ENCODE measurements at regions not wholly inside any gene's neighbourhood (a gene's known extent, or its start where the extent isn't known, plus 50 kb on each side); places are given as distances from the start of the nearest gene placed in this dataset.

DNA sequence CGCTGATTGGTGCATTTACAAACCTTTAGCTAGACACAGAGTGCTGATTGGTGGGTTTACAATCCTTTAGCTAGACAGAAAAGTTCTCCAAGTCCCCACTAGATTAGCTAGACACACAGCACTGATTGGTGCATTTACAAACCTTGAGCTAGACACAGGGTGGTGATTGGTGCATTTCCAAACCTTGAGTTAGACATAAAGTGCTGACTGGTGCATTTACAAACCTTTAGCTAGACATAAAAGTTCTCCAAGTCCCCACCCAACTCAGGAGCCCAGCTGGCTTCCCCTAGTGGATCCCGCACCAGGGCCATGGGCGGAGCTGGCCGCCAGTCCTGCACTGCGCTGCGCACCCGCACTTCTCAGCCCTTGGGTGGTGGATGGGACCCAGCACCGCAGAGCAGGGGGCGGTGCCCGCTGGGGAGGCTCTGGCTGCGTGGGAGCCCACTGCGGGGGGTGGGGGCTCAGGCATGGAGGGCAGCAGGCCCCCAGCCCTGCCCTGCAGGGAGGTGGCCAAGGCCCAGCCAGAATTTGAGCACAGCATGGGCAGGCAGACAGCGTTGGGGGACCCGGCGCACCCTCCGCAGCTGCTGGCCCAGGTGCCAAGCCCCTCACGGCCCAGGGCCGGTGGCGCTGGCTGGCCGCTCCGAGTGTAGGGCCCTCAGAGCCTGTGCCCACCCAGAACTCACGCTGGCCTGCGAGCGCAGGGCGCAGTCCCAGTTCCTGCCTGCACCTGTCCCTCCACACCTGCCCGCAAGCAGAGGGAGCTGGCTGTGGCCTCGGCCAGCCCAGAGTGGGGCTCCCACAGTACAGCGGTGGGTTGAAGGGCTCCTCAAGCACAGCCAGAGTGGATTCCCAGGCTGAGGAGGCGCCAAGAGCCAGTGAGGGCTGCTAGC is 608.9 kb upstream of the LCORL start:
- Histone ChIP-seq H3K27ac (no peak overlapping the region), H3K9me3 (no peaks in the 10 kb centered on the region), H3K27me3 (no peaks in the 10 kb centered on the region), H3K4me1 (no peaks in the 10 kb centered on the region), H3K4me3 (no peak overlapping the region), H3K36me3 (replicated peaks in 1 of 2; ENCODE audit: insufficient read depth in 1 of 2, low read depth in 2 of 2) (no peaks in the 10 kb centered on the region)
- 82 to 87% methylated on average over 3 to 15 of the region's 29 CpGs for WGBS, 2 donors
- TF ChIP-seq, protein P1, sequence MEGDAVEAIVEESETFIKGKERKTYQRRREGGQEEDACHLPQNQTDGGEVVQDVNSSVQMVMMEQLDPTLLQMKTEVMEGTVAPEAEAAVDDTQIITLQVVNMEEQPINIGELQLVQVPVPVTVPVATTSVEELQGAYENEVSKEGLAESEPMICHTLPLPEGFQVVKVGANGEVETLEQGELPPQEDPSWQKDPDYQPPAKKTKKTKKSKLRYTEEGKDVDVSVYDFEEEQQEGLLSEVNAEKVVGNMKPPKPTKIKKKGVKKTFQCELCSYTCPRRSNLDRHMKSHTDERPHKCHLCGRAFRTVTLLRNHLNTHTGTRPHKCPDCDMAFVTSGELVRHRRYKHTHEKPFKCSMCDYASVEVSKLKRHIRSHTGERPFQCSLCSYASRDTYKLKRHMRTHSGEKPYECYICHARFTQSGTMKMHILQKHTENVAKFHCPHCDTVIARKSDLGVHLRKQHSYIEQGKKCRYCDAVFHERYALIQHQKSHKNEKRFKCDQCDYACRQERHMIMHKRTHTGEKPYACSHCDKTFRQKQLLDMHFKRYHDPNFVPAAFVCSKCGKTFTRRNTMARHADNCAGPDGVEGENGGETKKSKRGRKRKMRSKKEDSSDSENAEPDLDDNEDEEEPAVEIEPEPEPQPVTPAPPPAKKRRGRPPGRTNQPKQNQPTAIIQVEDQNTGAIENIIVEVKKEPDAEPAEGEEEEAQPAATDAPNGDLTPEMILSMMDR (IDR thresholded peaks at IDR 0.05), result no peak
- no peak for TF ChIP-seq POLR2A (IDR thresholded peaks at IDR 0.05)
- intact Hi-C loops (cut with DNase I), result no loop called here
- ATAC-seq (no peak), DNase-seq (no peak)

DNA sequence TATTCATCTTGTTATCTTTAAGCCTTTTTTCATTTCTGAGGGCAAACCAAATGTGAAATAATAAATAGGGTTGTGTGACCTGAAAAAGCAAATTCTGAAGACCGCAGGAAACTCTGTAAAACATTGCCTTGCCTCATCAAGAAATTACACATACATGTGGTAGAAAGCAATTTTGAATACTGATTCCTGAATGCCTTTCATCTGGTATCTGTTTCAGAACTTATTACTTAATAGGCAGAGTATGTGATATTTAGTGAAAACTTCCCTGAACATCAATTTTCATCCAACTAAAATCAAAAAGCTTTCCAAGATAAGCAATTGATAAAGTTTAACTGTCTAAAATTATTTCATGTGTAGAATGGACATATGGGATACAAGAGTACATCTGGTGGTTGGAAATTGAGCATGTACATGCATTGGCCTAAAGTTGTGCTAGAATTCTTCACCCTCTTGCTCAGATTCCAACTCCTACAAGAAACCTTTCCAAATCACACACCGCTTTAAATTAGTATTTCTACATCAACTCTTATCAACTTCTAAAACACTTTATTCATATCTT is 606.0 kb upstream of the LCORL start:
- ATAC-seq (no peak), DNase-seq (no peak)
- no peaks in the 10 kb centered on the region for H3K27me3 ChIP-seq
- intact Hi-C loops (cut with DNase I), result no loop called here
- 63 to 72% methylated on average over 2 of the region's 2 CpGs for WGBS, 2 donors
- H3K4me3 ChIP-seq, result no peak overlapping the region
- H3K9me3 ChIP-seq, result no peaks in the 10 kb centered on the region
- no peaks in the 10 kb centered on the region for H3K36me3 ChIP-seq (replicated peaks in 1 of 2; ENCODE audit: insufficient read depth in 1 of 2, low read depth in 2 of 2)
- TF ChIP-seq, protein P1 (IDR thresholded peaks at IDR 0.05), result no peak
- no peak for TF ChIP-seq POLR2A (IDR thresholded peaks at IDR 0.05)
- H3K27ac ChIP-seq, result no peak overlapping the region
- H3K4me1 ChIP-seq, result no peaks in the 10 kb centered on the region

DNA sequence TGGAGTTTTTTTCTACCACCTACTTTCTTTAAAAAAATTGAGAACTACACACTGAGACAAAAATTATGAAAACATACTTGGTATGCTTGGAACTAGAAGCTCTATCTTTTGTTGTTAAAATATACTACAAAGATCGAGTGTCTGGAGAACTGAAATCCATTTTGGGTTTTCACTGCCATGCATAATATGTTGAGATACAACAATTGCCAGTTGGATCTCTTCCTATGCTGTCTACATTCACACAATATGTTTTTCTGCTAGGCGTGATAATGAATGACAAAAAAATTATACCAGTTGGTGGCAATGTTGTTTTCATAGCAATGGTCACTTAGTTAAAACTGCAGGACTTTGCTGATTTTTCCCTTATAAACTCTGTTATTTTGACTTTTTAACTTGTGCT is 605.4 kb upstream of the LCORL start:
- H3K4me3 ChIP-seq, result no peak overlapping the region
- intact Hi-C loops (cut with DNase I), result no loop called here
- H3K27me3 ChIP-seq, result no peaks in the 10 kb centered on the region
- no peaks in the 10 kb centered on the region for H3K36me3 ChIP-seq (replicated peaks in 1 of 2; ENCODE audit: insufficient read depth in 1 of 2, low read depth in 2 of 2)
- WGBS, 2 donors, result 51 to 59% methylated on average over 2 of the region's 2 CpGs
- H3K27ac ChIP-seq, result no peak overlapping the region
- TF ChIP-seq, protein P1 (IDR thresholded peaks at IDR 0.05), result no peak
- TF ChIP-seq POLR2A (IDR thresholded peaks at IDR 0.05), result no peak
- no peaks in the 10 kb centered on the region for H3K4me1 ChIP-seq
- no peak for DNase-seq
- no peak for ATAC-seq
- no peaks in the 10 kb centered on the region for H3K9me3 ChIP-seq

DNA sequence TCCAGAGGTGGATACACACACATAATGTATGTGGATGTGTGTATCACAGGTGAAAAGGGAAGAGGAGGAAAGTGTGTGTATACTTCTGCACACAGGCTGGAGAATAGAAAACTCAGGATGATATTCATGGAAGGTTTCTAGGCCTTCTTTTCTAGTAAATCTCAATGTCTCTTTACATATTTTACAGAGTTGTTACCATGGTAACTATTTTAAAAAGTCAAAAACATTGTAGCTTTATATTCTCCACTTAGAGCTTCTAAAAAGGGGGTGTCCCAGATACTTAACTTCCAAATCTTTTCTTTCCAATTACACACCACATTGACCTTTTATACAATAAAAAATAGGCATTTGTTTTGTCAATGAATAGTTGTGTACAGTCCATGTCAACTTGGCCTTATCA is 604.8 kb upstream of the LCORL start:
- H3K4me1 ChIP-seq, result no peaks in the 10 kb centered on the region
- DNase-seq (no peak), ATAC-seq (no peak)
- H3K4me3 ChIP-seq, result no peak overlapping the region
- H3K27me3 ChIP-seq, result no peaks in the 10 kb centered on the region
- TF ChIP-seq POLR2A (IDR thresholded peaks at IDR 0.05), result no peak
- TF ChIP-seq, protein P1 (IDR thresholded peaks at IDR 0.05), result no peak
- intact Hi-C loops (cut with DNase I), result no loop called here
- no peaks in the 10 kb centered on the region for H3K36me3 ChIP-seq (replicated peaks in 1 of 2; ENCODE audit: insufficient read depth in 1 of 2, low read depth in 2 of 2)
- H3K27ac ChIP-seq, result no peak overlapping the region
- no peaks in the 10 kb centered on the region for H3K9me3 ChIP-seq

DNA sequence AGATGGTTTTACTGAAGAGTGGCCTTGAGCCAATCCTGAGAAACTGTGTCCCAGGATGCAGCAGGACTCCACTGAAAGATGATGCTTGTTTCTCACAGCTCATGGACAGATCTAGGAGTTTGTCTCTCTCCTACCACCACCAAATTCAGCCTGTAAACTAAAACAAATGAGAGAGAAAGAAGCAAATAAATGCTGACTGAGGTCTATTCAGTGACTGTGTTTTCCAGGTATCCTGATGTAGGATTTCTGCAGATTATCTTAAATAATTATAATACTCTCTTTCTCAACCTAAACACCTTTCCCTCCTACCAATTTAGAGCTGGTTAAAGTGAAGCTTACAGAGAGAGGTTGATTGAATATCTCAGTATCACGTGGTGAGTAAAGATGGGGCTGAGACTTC is 599.6 kb upstream of the LCORL start:
- Histone ChIP-seq H3K27ac (no peak overlapping the region), H3K4me3 (no peak overlapping the region), H3K36me3 (replicated peaks in 1 of 2; ENCODE audit: insufficient read depth in 1 of 2, low read depth in 2 of 2) (no peaks in the 10 kb centered on the region), H3K27me3 (no peaks in the 10 kb centered on the region), H3K4me1 (no peaks in the 10 kb centered on the region), H3K9me3 (no peaks in the 10 kb centered on the region)
- ATAC-seq (no peak), DNase-seq (no peak)
- intact Hi-C loops (cut with DNase I), result no loop called here
- WGBS, 2 donors, result 50 to 76% methylated on average over 1 of the region's 1 CpG
- TF ChIP-seq POLR2A (IDR thresholded peaks at IDR 0.05), result no peak
- TF ChIP-seq, protein P1 (IDR thresholded peaks at IDR 0.05), result no peak
